ENCODE measurements at regions not wholly inside any gene's neighbourhood (a gene's known extent, or its start where the extent isn't known, plus 50 kb on each side); places are given as distances from the start of the nearest gene placed in this dataset.
"Not testable (repeated sequence)": the region's sequence is repeated elsewhere in the genome, so short reads cannot be mapped to it uniquely, and the experiment has no call there.

DNA sequence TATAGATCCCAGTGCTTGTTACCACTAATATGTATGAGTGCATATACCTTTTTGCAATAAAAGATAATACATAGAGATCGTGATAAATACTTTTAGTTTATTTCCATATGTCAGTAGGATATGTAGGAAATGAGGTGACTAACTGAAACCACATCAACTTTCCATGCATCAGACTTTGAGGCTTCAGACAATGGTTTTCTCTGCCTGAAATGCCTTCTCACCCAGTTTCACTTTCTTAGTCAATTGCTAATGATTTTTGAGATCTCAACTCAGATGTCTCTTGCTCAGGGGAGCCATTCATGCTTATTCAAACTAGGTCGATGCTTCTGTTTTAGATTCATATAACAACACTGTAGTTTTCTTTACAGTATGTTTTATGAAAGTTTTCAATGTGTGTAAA lies 626.6 kb upstream of the ADGRB3 start:
- no peak for DNase-seq (ENCODE audit: low read depth, low spot score)
- Histone ChIP-seq H3K4me3 (ENCODE audit: low read length) (no peak overlapping the region), H3K27me3 (ENCODE audit: control insufficient read depth, insufficient read depth, low read length) (no peaks in the 10 kb centered on the region), H3K36me3 (ENCODE audit: control insufficient read depth, insufficient read depth, low read length) (no peaks in the 10 kb centered on the region), H3K4me1 (ENCODE audit: control insufficient read depth, insufficient read depth, low read length) (no peaks in the 10 kb centered on the region), H3K27ac (ENCODE audit: low read length) (no peak overlapping the region), H3K9me3 (ENCODE audit: control insufficient read depth, insufficient read depth, low read length) (no peaks in the 10 kb centered on the region)
- WGBS (ENCODE audit: insufficient coverage, insufficient read length): no CpG with 5 or more reads among the region's 2 CpGs

DNA sequence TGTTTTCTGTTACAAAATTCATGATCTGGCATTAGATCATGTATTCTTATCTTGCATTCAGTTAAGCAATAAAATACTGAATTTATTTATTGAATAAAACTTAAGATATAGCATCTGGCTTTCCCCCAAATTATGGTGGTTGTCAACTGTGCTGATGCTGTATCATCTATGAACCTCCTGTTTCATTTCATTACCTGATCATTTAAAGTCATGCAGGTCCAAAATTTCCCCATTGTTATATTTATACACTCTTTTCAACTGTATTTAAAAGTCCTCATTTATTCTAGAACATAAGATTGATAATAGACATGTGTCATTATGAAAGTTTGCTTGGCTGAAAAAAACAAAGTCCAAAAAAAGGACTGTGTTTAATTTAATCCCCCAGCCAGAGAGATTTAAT lies 627.4 kb upstream of the ADGRB3 start:
- no peak overlapping the region for H3K27ac ChIP-seq (ENCODE audit: low read length)
- H3K4me1 ChIP-seq (ENCODE audit: control insufficient read depth, insufficient read depth, low read length): no peaks in the 10 kb centered on the region
- H3K27me3 ChIP-seq (ENCODE audit: control insufficient read depth, insufficient read depth, low read length): no peaks in the 10 kb centered on the region
- no peaks in the 10 kb centered on the region for H3K36me3 ChIP-seq (ENCODE audit: control insufficient read depth, insufficient read depth, low read length)
- no peaks in the 10 kb centered on the region for H3K9me3 ChIP-seq (ENCODE audit: control insufficient read depth, insufficient read depth, low read length)
- no peak for DNase-seq (ENCODE audit: low read depth, low spot score)
- no peak overlapping the region for H3K4me3 ChIP-seq (ENCODE audit: low read length)

DNA sequence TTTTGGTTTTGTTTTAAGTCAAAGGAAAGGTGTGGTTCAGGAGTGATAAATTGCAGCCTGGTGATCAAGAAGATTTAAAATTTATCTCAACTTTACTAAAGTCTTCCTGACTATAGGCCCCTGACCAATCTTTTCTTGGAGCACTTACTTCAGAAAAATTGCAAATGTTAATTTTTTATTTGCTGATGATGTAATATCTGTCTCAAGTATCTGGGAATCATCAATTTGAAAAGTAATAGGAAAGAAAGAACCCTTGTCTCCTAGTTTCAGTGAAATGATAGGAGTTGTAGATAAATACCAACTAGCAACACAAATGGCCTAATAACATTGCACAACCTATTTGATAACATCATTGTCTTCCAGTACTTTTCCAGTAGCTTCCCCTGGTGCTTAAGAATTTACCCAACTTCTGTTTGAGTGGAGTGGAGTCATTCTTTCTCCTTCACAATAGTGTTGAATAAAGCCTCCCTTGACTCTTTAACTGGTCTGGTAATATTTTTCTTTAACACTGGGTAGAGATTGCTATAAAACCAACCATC lies 648.3 kb upstream of the ADGRB3 start:
- H3K4me1 ChIP-seq (ENCODE audit: control insufficient read depth, insufficient read depth, low read length): no peaks in the 10 kb centered on the region
- H3K27ac ChIP-seq (ENCODE audit: low read length): no peak overlapping the region
- H3K9me3 ChIP-seq (ENCODE audit: control insufficient read depth, insufficient read depth, low read length): no peaks in the 10 kb centered on the region
- no peak overlapping the region for H3K4me3 ChIP-seq (ENCODE audit: low read length)
- no peaks in the 10 kb centered on the region for H3K36me3 ChIP-seq (ENCODE audit: control insufficient read depth, insufficient read depth, low read length)
- DNase-seq (ENCODE audit: low read depth, low spot score): no peak
- no peaks in the 10 kb centered on the region for H3K27me3 ChIP-seq (ENCODE audit: control insufficient read depth, insufficient read depth, low read length)

DNA sequence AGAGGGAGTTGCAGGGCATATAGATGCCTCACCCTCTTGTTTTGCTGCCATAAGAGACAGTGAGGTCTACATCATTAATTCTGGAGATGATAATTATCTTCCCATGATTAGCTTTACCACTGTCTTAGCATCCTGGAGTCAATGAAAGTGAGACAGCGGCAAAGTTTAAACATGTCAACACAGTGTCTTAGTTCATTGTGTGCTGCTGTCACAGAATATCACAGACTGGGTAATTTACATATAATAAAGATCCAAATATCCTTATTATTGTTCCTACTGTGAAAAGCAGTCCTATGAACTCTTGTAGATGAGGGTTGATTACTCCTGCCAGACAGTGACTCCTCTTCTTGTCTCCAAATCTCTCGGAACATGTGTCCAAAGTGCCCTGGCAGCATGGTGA lies 658.6 kb upstream of the ADGRB3 start:
- no peak overlapping the region for H3K4me3 ChIP-seq (ENCODE audit: low read length)
- WGBS (ENCODE audit: insufficient coverage, insufficient read length): no CpG with 5 or more reads among the region's 2 CpGs
- H3K27me3 ChIP-seq (ENCODE audit: control insufficient read depth, insufficient read depth, low read length): no peaks in the 10 kb centered on the region
- no peaks in the 10 kb centered on the region; the same call in 1 of the 2 replicates for H3K4me1 ChIP-seq (ENCODE audit: control insufficient read depth, insufficient read depth, low read length)
- no peak for DNase-seq (ENCODE audit: low read depth, low spot score)
- H3K9me3 ChIP-seq (ENCODE audit: control insufficient read depth, insufficient read depth, low read length): no peaks in the 10 kb centered on the region
- no peaks in the 10 kb centered on the region for H3K36me3 ChIP-seq (ENCODE audit: control insufficient read depth, insufficient read depth, low read length)
- H3K27ac ChIP-seq (ENCODE audit: low read length): no peak overlapping the region

DNA sequence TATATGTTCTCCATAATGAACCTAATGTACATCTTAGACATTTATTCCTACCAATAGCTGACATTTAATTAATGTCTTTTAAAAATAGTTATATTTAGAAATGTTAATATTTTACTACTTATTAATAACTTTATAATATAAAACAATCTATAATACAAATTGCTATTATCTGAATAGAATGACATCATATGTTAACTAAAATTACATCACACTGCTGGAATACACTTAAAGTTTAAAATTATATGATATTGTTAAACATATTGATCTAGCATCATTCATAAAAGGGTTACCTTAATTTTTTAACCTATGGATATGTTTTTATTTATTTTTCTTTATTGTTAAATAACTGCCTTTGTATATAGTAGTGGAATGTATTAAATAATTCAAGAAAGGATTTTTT lies 660.2 kb upstream of the ADGRB3 start:
- no peak overlapping the region for H3K27ac ChIP-seq (ENCODE audit: low read length)
- no peaks in the 10 kb centered on the region for H3K9me3 ChIP-seq (ENCODE audit: control insufficient read depth, insufficient read depth, low read length)
- H3K4me3 ChIP-seq (ENCODE audit: low read length): no peak overlapping the region
- no peak for DNase-seq (ENCODE audit: low read depth, low spot score)
- no peaks in the 10 kb centered on the region for H3K36me3 ChIP-seq (ENCODE audit: control insufficient read depth, insufficient read depth, low read length)
- no peaks in the 10 kb centered on the region for H3K27me3 ChIP-seq (ENCODE audit: control insufficient read depth, insufficient read depth, low read length)
- H3K4me1 ChIP-seq (ENCODE audit: control insufficient read depth, insufficient read depth, low read length): no peaks in the 10 kb centered on the region

DNA sequence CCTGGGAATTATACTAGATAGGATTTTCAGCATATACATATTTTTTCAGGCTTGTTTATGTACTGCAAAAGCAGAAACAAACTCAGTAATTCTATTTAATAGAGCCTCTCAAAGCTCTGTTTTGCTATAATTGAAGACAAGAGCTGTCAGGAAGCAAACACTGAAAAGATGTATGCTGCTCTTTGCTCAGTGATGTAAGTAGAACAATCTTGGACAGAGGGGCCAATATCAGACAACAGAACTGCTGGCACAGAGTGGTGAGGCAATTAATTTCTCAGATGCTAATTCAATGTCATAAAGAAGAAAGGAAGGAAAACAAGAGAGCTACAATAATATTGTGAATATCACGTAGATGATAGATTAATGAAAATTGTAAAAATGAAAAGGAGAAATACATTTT lies 663.3 kb upstream of the ADGRB3 start:
- H3K36me3 ChIP-seq (ENCODE audit: control insufficient read depth, insufficient read depth, low read length): no peaks in the 10 kb centered on the region
- no peak overlapping the region for H3K27ac ChIP-seq (ENCODE audit: low read length)
- no peaks in the 10 kb centered on the region for H3K27me3 ChIP-seq (ENCODE audit: control insufficient read depth, insufficient read depth, low read length)
- 100% methylated on average over 1 of the region's 1 CpG for WGBS (ENCODE audit: insufficient coverage, insufficient read length)
- DNase-seq (ENCODE audit: low read depth, low spot score): no peak
- H3K9me3 ChIP-seq (ENCODE audit: control insufficient read depth, insufficient read depth, low read length): no peaks in the 10 kb centered on the region
- no peaks in the 10 kb centered on the region for H3K4me1 ChIP-seq (ENCODE audit: control insufficient read depth, insufficient read depth, low read length)
- H3K4me3 ChIP-seq (ENCODE audit: low read length): no peak overlapping the region

DNA sequence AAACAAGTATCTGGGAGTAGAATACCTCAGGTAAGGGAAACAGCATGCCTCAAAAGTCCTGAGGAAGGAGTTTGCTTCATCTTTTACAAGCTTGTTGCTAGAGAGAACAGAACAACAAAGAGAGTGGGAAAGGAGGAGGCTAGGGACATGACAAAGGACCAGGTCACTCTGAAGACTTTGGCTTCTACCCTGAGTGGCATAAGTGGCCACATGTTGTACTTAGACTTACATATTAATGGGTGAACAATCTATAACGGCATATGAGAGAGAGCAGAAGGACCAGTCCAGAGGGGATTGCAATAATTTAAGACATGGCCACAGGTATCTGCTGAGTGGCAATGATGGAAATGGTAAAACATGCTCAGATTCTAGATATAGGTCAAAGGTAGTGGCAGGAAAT lies 668.3 kb upstream of the ADGRB3 start:
- Histone ChIP-seq H3K27me3 (ENCODE audit: control insufficient read depth, insufficient read depth, low read length) (no peaks in the 10 kb centered on the region), H3K27ac (ENCODE audit: low read length) (no peak overlapping the region), H3K4me1 (ENCODE audit: control insufficient read depth, insufficient read depth, low read length) (no peaks in the 10 kb centered on the region), H3K36me3 (ENCODE audit: control insufficient read depth, insufficient read depth, low read length) (no peaks in the 10 kb centered on the region), H3K4me3 (ENCODE audit: low read length) (no peak overlapping the region), H3K9me3 (ENCODE audit: control insufficient read depth, insufficient read depth, low read length) (no peaks in the 10 kb centered on the region)
- no CpG with 5 or more reads among the region's 1 CpG for WGBS (ENCODE audit: insufficient coverage, insufficient read length)
- DNase-seq (ENCODE audit: low read depth, low spot score): no peak

DNA sequence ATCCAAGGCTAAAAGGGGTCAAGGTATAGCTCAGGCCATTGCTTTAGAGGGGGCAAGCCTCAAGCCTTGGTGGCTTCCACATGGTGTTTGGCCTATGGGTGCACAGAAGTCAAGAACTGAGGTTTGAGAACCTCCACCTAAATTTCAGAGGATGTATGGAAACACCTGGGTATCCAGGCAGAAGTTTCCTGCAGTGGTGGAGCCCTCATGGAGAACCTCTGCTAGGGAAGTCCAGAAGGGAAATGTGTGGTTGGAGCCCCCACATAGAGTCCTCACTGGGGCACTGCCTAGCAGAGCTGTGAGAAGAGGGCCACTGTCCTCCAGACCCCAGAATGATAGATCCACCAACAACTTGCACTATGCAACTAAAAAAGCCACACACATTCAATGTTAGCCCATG lies 678.7 kb upstream of the ADGRB3 start:
- no peak overlapping the region for H3K27ac ChIP-seq (ENCODE audit: low read length)
- no peak overlapping the region for H3K4me3 ChIP-seq (ENCODE audit: low read length)
- no peaks in the 10 kb centered on the region for H3K27me3 ChIP-seq (ENCODE audit: control insufficient read depth, insufficient read depth, low read length)
- H3K9me3 ChIP-seq (ENCODE audit: control insufficient read depth, insufficient read depth, low read length): peaks cover 8% of the 10 kb centered on the region; the same call in 1 of the 2 replicates
- DNase-seq (ENCODE audit: low read depth, low spot score): no peak
- no peaks in the 10 kb centered on the region for H3K4me1 ChIP-seq (ENCODE audit: control insufficient read depth, insufficient read depth, low read length)
- H3K36me3 ChIP-seq (ENCODE audit: control insufficient read depth, insufficient read depth, low read length): no peaks in the 10 kb centered on the region

DNA sequence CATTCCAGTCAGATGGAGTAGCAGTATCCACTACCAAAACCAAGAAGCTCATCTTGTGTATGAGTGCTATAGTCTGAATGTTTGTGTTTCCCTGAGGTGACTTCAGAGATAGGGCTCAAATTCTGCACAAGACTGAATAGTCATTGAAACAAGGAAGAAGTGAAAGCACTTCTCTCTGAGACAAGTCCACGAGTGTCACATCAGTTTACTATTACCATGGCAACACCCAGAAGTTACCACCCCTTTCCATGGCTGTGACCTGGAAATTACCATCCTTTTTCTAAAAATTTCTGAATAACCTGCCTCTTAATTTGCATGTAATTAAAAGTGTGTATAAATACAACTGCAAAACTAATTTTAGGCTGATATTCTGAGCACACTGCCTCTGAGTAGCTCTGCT lies 682.1 kb upstream of the ADGRB3 start:
- no peaks in the 10 kb centered on the region for H3K27me3 ChIP-seq (ENCODE audit: control insufficient read depth, insufficient read depth, low read length)
- no peak overlapping the region for H3K4me3 ChIP-seq (ENCODE audit: low read length)
- peaks cover 8% of the 10 kb centered on the region; the same call in 1 of the 2 replicates for H3K9me3 ChIP-seq (ENCODE audit: control insufficient read depth, insufficient read depth, low read length)
- H3K4me1 ChIP-seq (ENCODE audit: control insufficient read depth, insufficient read depth, low read length): no peaks in the 10 kb centered on the region
- no peak for DNase-seq (ENCODE audit: low read depth, low spot score)
- H3K27ac ChIP-seq (ENCODE audit: low read length): no peak overlapping the region
- H3K36me3 ChIP-seq (ENCODE audit: control insufficient read depth, insufficient read depth, low read length): no peaks in the 10 kb centered on the region
- no CpG with 5 or more reads among the region's 1 CpG for WGBS (ENCODE audit: insufficient coverage, insufficient read length)

DNA sequence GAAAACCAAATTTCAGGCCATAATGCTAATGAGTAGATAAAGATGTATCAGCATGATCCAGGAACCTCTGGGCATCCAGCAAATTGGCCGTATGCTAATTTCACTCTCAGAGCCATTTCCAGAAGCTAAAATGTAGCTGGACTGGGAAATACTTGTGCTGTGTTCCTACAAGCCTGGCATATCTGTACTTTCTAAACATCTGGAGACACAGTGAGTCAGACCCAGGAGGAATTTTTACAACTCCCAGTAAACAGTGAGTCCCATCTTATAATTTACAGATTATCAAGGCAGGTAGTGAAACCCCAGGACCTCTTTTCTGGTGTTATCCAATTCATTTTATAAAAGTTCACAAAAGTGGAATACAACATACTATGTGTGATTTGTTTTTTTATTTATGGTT lies 683.0 kb upstream of the ADGRB3 start:
- Histone ChIP-seq H3K4me3 (ENCODE audit: low read length) (no peak overlapping the region), H3K36me3 (ENCODE audit: control insufficient read depth, insufficient read depth, low read length) (no peaks in the 10 kb centered on the region), H3K4me1 (ENCODE audit: control insufficient read depth, insufficient read depth, low read length) (no peaks in the 10 kb centered on the region), H3K9me3 (ENCODE audit: control insufficient read depth, insufficient read depth, low read length) (peaks cover 8% of the 10 kb centered on the region; the same call in 1 of the 2 replicates), H3K27ac (ENCODE audit: low read length) (no peak overlapping the region), H3K27me3 (ENCODE audit: control insufficient read depth, insufficient read depth, low read length) (no peaks in the 10 kb centered on the region)
- no CpG with 5 or more reads among the region's 1 CpG for WGBS (ENCODE audit: insufficient coverage, insufficient read length)
- DNase-seq (ENCODE audit: low read depth, low spot score): no peak

DNA sequence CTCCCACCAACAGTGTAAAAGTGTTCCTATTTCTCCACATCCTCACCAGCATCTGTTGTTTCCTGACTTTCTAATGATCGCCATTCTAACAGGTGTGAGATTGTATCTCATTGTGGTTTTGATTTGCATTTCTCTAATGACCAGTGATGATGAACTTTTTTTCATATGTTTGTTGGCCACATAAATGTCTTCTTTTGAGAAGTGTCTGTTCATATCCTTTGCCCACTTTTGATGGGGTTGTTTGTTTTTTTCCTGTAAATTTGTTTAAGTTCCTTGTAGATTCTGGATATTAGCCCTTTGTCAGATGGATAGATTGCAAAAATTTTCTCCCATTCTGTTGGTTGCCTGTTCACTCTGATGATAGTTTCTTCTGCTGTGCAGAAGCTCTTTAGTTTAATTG lies 687.3 kb upstream of the ADGRB3 start:
- not testable (repeated sequence) for H3K4me3 ChIP-seq (ENCODE audit: low read length); H3K27me3 ChIP-seq (ENCODE audit: control insufficient read depth, insufficient read depth, low read length); H3K27ac ChIP-seq (ENCODE audit: low read length); H3K36me3 ChIP-seq (ENCODE audit: control insufficient read depth, insufficient read depth, low read length); H3K4me1 ChIP-seq (ENCODE audit: control insufficient read depth, insufficient read depth, low read length); DNase-seq (ENCODE audit: low read depth, low spot score); H3K9me3 ChIP-seq (ENCODE audit: control insufficient read depth, insufficient read depth, low read length)
- no CpG with 5 or more reads among the region's 1 CpG for WGBS (ENCODE audit: insufficient coverage, insufficient read length)

Data from iPS DF 6.9 (cell line).